Neural cell (in vitro differentiated cells): ENCODE measurements at regions not wholly inside any gene's neighbourhood (a gene's known extent, or its start where the extent isn't known, plus 50 kb on each side); places are given as distances from the start of the nearest gene placed in this dataset.

ENCODE experiments used
- H2AFZ ChIP-seq: fragments of 200-600, 300-800 bp; sonication (generic), shearing (Covaris generic); 2 replicates; pipeline ENCODE4 v1.6.0; 2014; ENCODE audit warnings: low read depth, mild to moderate bottlenecking, antibody characterized with exemption, low read length, moderate library complexity
- H3F3A ChIP-seq: fragments of 200-600 bp; shearing (Covaris generic); 2 replicates; pipeline ENCODE4 v1.6.1; 2016; ENCODE audit warnings: mild to moderate bottlenecking, moderate library complexity, mixed read lengths, antibody characterized with exemption, low read length; ENCODE audit not compliant: insufficient read depth, poor library complexity, severe bottlenecking
- H3K27ac ChIP-seq: fragments of 200-600, 300-800 bp; sonication (generic), shearing (Covaris generic); 2 replicates; pipeline ENCODE4 v1.5.1; 2014; ENCODE audit warnings: mild to moderate bottlenecking, low read length, moderate library complexity
- H3K27me3 ChIP-seq: fragments of 300-800, 200-600 bp; sonication (generic), shearing (Covaris generic); 2 replicates; pipeline ENCODE4 v1.6.0; 2014; ENCODE audit warnings: mild to moderate bottlenecking, low read depth, low read length, moderate library complexity; ENCODE audit not compliant: insufficient read depth
- H3K36me3 ChIP-seq: fragments of 300-800, 200-600 bp; sonication (generic), shearing (Covaris generic); 2 replicates; pipeline ENCODE4 v1.5.1; 2014; ENCODE audit warnings: mild to moderate bottlenecking, antibody characterized with exemption, low read length, moderate library complexity; ENCODE audit not compliant: insufficient read depth
- H3K4me2 ChIP-seq: fragments of 300-800, 200-600 bp; sonication (generic), shearing (Covaris generic); 2 replicates; pipeline ENCODE4 v1.6.0; 2014; ENCODE audit warnings: mild to moderate bottlenecking, low read length
- H3K4me3 ChIP-seq: fragments of 300-800, 200-600 bp; sonication (generic), shearing (Covaris generic); 2 replicates; pipeline ENCODE4 v1.5.1; 2014; ENCODE audit warnings: mild to moderate bottlenecking, low read length, moderate library complexity
- H3K79me2 ChIP-seq: fragments of 200-600 bp; shearing (Covaris generic); replicated peaks from 2 replicates; pipeline ENCODE4 v1.6.0; 2014; ENCODE audit warnings: mild to moderate bottlenecking, low read length, moderate library complexity; ENCODE audit not compliant: insufficient read depth
- H3K9ac ChIP-seq: fragments of 300-800, 200-600 bp; sonication (generic), shearing (Covaris generic); 2 replicates; pipeline ENCODE4 v1.6.1; 2016; ENCODE audit warnings: mild to moderate bottlenecking, low read length, mixed read lengths
- H3K9me2 ChIP-seq: fragments of 200-600 bp; shearing (Covaris generic); 2 replicates; pipeline ENCODE4 v1.6.1; 2016; ENCODE audit warnings: mild to moderate bottlenecking, low read length, mixed read lengths; ENCODE audit not compliant: insufficient read depth
- H3K9me3 ChIP-seq: fragments of 200-600, 300-800 bp; sonication (generic), shearing (Covaris generic); 2 replicates; pipeline ENCODE4 v1.6.1; 2016; ENCODE audit warnings: mild to moderate bottlenecking, mixed run types, low read length, moderate library complexity, mixed read lengths
- H4K20me1 ChIP-seq: fragments of 200-600 bp; shearing (Covaris generic); 2 replicates; pipeline ENCODE4 v1.6.1; 2016; ENCODE audit warnings: mild to moderate bottlenecking, mixed run types; ENCODE audit not compliant: insufficient read depth
- CTCF ChIP-seq: fragments of 450-650 bp; IDR thresholded peaks from 2 replicates; pipeline ENCODE4 v1.5.1; 2014; ENCODE audit warnings: antibody characterized with exemption, mild to moderate bottlenecking, moderate library complexity; ENCODE audit not compliant: poor library complexity, severe bottlenecking
- EP300 ChIP-seq: fragments of 450-650 bp; conservative IDR thresholded peaks from 2 replicates; pipeline ENCODE4 v1.6.1; 2014; ENCODE audit warnings: antibody characterized with exemption, mild to moderate bottlenecking, moderate library complexity; ENCODE audit not compliant: poor library complexity, severe bottlenecking
- EZH2 ChIP-seq: fragments of 200-600, 300-800 bp; shearing (Covaris generic), sonication (generic); IDR thresholded peaks from 2 replicates; pipeline ENCODE4 v1.6.1; 2014; ENCODE audit warnings: antibody characterized with exemption, low read length, borderline replicate concordance, mild to moderate bottlenecking; ENCODE audit not compliant: insufficient read depth, poor library complexity, severe bottlenecking
- MXI1 ChIP-seq: fragments of 450-650 bp; conservative IDR thresholded peaks from 2 replicates; pipeline ENCODE4 v1.6.1; 2014; ENCODE audit warnings: antibody characterized with exemption, mild to moderate bottlenecking; ENCODE audit not compliant: poor library complexity, severe bottlenecking
- POLR2AphosphoS5 ChIP-seq: IDR thresholded peaks from 2 replicates; pipeline ENCODE4 v1.6.1; 2012
- RAD21 ChIP-seq: fragments of 450-650 bp; conservative IDR thresholded peaks from 2 replicates; pipeline ENCODE4 v1.6.1; 2014; ENCODE audit warnings: antibody characterized with exemption, mild to moderate bottlenecking, moderate library complexity
- SMC3 ChIP-seq: fragments of 450-650 bp; conservative IDR thresholded peaks from 2 replicates; pipeline ENCODE4 v1.6.1; 2014; ENCODE audit warnings: antibody characterized with exemption, mild to moderate bottlenecking, moderate library complexity; ENCODE audit not compliant: poor library complexity
- TAF1 ChIP-seq: IDR thresholded peaks from 2 replicates; pipeline ENCODE4 v1.6.1; 2012; ENCODE audit warnings: low read depth
- TF ChIP-seq, protein P1 (sequence below): IDR thresholded peaks from 2 replicates; pipeline ENCODE4 v1.6.1; 2012; ENCODE audit warnings: borderline replicate concordance

GRCh38 chr3:72378287-72378686 is 470.0 kb downstream of the SHQ1 start:
- no peak overlapping the region for H3K9ac ChIP-seq
- no peak overlapping the region for H3K4me2 ChIP-seq
- H4K20me1 ChIP-seq: peaks cover 6% of the 10 kb centered on the region
- peaks cover 29% of the 10 kb centered on the region for H3K79me2 ChIP-seq
- H3K27ac ChIP-seq: no peak overlapping the region
- TF ChIP-seq MXI1 (no peak), SMC3 (no peak), CTCF (no peak), EZH2 (no peak), TAF1 (no peak), POLR2AphosphoS5 (no peak), EP300 (no peak), RAD21 (no peak)
- TF ChIP-seq, protein P1, sequence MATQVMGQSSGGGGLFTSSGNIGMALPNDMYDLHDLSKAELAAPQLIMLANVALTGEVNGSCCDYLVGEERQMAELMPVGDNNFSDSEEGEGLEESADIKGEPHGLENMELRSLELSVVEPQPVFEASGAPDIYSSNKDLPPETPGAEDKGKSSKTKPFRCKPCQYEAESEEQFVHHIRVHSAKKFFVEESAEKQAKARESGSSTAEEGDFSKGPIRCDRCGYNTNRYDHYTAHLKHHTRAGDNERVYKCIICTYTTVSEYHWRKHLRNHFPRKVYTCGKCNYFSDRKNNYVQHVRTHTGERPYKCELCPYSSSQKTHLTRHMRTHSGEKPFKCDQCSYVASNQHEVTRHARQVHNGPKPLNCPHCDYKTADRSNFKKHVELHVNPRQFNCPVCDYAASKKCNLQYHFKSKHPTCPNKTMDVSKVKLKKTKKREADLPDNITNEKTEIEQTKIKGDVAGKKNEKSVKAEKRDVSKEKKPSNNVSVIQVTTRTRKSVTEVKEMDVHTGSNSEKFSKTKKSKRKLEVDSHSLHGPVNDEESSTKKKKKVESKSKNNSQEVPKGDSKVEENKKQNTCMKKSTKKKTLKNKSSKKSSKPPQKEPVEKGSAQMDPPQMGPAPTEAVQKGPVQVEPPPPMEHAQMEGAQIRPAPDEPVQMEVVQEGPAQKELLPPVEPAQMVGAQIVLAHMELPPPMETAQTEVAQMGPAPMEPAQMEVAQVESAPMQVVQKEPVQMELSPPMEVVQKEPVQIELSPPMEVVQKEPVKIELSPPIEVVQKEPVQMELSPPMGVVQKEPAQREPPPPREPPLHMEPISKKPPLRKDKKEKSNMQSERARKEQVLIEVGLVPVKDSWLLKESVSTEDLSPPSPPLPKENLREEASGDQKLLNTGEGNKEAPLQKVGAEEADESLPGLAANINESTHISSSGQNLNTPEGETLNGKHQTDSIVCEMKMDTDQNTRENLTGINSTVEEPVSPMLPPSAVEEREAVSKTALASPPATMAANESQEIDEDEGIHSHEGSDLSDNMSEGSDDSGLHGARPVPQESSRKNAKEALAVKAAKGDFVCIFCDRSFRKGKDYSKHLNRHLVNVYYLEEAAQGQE: no peak
- no peak overlapping the region for H2AFZ ChIP-seq
- H3K4me3 ChIP-seq: peak overlapping the region; percentile 18
- H3K36me3 ChIP-seq: no peaks in the 10 kb centered on the region
- H3K27me3 ChIP-seq: no peaks in the 10 kb centered on the region
- no peaks in the 10 kb centered on the region for H3K9me3 ChIP-seq
- H3K9me2 ChIP-seq: no peaks in the 10 kb centered on the region
- peaks cover 4% of the 10 kb centered on the region for H3F3A ChIP-seq

GRCh38 chr3:72376956-72377710 is 471.1 kb downstream of the SHQ1 start:
- Histone ChIP-seq H3K4me2 (no peak overlapping the region), H3K27ac (no peak overlapping the region), H2AFZ (no peak overlapping the region), H3K9me2 (no peaks in the 10 kb centered on the region), H3K27me3 (no peaks in the 10 kb centered on the region), H3K36me3 (no peaks in the 10 kb centered on the region), H4K20me1 (peaks cover 5% of the 10 kb centered on the region), H3K79me2 (peaks cover 17% of the 10 kb centered on the region), H3F3A (peaks cover 4% of the 10 kb centered on the region), H3K9ac (no peak overlapping the region), H3K4me3 (no peak overlapping the region), H3K9me3 (no peaks in the 10 kb centered on the region)
- TF ChIP-seq EP300 (no peak), CTCF (no peak), POLR2AphosphoS5 (peak; percentile 53), TAF1 (no peak), SMC3 (no peak), EZH2 (no peak)
- TF ChIP-seq, protein P1: no peak
